Loucy (cell line): ENCODE measurements at regions not wholly inside any gene's neighbourhood (a gene's known extent, or its start where the extent isn't known, plus 50 kb on each side); places are given as distances from the start of the nearest gene placed in this dataset.

ENCODE experiments used
- EZH2phosphoT487 ChIP-seq: fragments of 200-600 bp; IDR thresholded peaks from 2 replicates; pipeline ENCODE4 v1.6.1; 2018; ENCODE audit warnings: antibody characterized with exemption, mild to moderate bottlenecking, moderate library complexity, borderline replicate concordance
- TF ChIP-seq, protein P1 (sequence below): fragments of 200-600 bp; sonication (generic); conservative IDR thresholded peaks from 2 replicates; pipeline ENCODE4 v1.5.1; 2014; ENCODE audit warnings: mild to moderate bottlenecking, antibody characterized with exemption, low read length

DNA sequence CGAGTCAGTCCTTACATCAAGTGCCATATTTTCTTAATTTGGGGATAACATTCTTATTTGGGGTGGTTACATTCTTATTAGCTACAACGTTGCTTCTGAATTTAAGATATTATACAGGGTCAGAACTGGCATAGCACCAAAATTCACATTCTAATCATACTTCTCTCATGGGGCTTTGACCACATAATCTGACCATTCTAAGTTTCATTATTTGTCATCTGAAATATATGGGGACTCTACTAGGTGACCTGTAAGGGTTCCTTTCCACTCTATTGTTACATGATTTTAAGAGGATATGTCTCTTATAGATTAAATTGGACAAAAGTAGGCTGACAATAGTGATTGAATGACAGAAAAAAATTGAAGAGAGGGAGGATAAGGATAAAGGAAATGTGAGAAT lies 536.5 kb downstream of the KCTD12 start:
- TF ChIP-seq, protein P1, sequence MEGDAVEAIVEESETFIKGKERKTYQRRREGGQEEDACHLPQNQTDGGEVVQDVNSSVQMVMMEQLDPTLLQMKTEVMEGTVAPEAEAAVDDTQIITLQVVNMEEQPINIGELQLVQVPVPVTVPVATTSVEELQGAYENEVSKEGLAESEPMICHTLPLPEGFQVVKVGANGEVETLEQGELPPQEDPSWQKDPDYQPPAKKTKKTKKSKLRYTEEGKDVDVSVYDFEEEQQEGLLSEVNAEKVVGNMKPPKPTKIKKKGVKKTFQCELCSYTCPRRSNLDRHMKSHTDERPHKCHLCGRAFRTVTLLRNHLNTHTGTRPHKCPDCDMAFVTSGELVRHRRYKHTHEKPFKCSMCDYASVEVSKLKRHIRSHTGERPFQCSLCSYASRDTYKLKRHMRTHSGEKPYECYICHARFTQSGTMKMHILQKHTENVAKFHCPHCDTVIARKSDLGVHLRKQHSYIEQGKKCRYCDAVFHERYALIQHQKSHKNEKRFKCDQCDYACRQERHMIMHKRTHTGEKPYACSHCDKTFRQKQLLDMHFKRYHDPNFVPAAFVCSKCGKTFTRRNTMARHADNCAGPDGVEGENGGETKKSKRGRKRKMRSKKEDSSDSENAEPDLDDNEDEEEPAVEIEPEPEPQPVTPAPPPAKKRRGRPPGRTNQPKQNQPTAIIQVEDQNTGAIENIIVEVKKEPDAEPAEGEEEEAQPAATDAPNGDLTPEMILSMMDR, result no peak
- TF ChIP-seq EZH2phosphoT487, result no peak
